ENCODE measurements at regions not wholly inside any gene's neighbourhood (a gene's known extent, or its start where the extent isn't known, plus 50 kb on each side); places are given as distances from the start of the nearest gene placed in this dataset.

DNA sequence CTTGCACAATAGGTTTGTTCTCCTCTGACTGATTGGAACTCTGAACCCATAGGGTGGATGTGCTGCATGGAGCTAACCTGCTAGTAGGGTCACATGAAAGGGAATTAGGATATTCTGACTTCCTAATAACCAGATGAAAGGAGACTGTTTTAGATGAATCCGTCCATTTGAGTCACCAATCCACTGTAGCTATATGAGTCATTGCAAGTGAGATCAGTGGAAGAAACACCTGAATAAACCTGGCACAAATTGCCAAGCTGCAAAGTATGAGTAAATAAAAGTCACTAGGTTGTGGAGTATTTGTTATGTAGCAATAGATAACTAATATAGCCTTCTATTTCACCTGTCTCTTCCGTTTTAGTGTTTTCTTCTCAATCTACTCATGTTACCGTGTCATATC lies 584.4 kb downstream of the PDCD6IP start:
- Mint-ChIP-seq H3K27ac (ENCODE audit: unreplicated experiment) (no peak overlapping the region), H3K9me3 (no peaks in the 10 kb centered on the region), H3K36me3 (ENCODE audit: low read depth) (no peaks in the 10 kb centered on the region), H3K4me1 (peaks cover 3% of the 10 kb centered on the region), H3K27me3 (ENCODE audit: low read depth) (no peaks in the 10 kb centered on the region), H3K4me3 (no peak overlapping the region)
- TF ChIP-seq, protein P1, sequence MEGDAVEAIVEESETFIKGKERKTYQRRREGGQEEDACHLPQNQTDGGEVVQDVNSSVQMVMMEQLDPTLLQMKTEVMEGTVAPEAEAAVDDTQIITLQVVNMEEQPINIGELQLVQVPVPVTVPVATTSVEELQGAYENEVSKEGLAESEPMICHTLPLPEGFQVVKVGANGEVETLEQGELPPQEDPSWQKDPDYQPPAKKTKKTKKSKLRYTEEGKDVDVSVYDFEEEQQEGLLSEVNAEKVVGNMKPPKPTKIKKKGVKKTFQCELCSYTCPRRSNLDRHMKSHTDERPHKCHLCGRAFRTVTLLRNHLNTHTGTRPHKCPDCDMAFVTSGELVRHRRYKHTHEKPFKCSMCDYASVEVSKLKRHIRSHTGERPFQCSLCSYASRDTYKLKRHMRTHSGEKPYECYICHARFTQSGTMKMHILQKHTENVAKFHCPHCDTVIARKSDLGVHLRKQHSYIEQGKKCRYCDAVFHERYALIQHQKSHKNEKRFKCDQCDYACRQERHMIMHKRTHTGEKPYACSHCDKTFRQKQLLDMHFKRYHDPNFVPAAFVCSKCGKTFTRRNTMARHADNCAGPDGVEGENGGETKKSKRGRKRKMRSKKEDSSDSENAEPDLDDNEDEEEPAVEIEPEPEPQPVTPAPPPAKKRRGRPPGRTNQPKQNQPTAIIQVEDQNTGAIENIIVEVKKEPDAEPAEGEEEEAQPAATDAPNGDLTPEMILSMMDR (conservative IDR thresholded peaks at IDR 0.05): no peak
- DNase-seq (ENCODE audit: low read depth, low spot score): no peak

DNA sequence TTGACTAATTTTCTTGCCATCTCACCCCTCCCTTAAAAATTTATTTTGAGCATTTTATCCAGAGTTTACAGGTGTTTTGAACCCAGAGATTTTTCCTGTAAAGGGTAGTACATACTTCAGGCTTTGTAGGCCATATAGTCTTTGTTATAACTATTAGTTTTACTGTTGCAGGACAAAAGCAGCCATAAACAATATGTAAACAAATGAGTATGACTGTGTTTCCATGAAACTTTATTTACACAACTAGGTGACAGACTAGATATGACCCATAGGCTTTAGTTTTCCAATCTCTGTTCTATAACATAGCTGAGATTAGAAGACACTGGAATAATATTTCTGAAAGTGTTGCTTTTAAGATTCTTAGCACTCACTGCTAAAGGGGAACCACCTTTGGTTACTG lies 587.9 kb downstream of the PDCD6IP start:
- Mint-ChIP-seq H3K27me3 (ENCODE audit: low read depth) (no peaks in the 10 kb centered on the region), H3K4me3 (no peak overlapping the region), H3K4me1 (peaks cover 3% of the 10 kb centered on the region), H3K27ac (ENCODE audit: unreplicated experiment) (no peak overlapping the region), H3K36me3 (ENCODE audit: low read depth) (no peaks in the 10 kb centered on the region), H3K9me3 (no peaks in the 10 kb centered on the region)
- DNase-seq (ENCODE audit: low read depth, low spot score): no peak
- TF ChIP-seq, protein P1 (conservative IDR thresholded peaks at IDR 0.05): no peak

DNA sequence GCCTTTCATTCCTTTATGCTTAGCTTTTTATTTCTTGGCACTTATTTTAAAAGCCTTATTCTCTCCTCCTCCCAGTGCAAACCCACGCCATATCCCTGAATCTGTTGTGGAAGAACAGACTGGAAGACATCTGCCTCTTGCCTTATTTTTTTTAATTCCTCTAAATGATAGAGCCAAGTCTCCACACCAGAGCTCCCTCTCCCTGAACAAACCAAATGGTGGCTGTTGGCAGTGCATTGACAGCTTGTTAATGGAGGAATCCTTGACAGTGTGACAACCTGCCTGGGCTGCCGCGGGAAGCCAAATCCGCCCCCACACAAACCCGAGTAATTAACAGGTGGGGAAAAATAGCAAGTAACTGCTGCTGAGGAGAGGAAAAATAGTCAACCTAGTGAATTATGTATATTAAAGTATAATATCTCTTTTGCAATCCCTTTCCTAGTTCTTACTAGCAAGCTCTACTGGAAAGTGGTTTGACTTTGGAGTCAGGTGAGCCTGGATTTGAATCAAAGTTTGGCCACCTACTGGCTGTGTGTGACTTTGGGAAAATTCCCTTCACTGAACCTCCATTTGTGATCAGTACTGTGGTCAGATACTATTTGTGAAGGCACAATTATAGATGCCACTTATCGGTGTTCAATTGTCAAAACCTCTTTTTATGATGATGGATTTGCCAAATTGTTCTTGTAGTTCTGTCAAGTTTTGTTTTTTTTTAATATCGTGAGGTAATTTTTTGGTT lies 589.6 kb downstream of the PDCD6IP start:
- H3K4me3 Mint-ChIP-seq: no peak overlapping the region
- DNase-seq (ENCODE audit: low read depth, low spot score): no peak
- H3K36me3 Mint-ChIP-seq (ENCODE audit: low read depth): no peaks in the 10 kb centered on the region
- TF ChIP-seq, protein P1 (conservative IDR thresholded peaks at IDR 0.05): peak; percentile 36
- peaks cover 4% of the 10 kb centered on the region for H3K9me3 Mint-ChIP-seq
- H3K4me1 Mint-ChIP-seq: peaks cover 3% of the 10 kb centered on the region
- no peak overlapping the region for H3K27ac Mint-ChIP-seq (ENCODE audit: unreplicated experiment)
- no peaks in the 10 kb centered on the region for H3K27me3 Mint-ChIP-seq (ENCODE audit: low read depth)

DNA sequence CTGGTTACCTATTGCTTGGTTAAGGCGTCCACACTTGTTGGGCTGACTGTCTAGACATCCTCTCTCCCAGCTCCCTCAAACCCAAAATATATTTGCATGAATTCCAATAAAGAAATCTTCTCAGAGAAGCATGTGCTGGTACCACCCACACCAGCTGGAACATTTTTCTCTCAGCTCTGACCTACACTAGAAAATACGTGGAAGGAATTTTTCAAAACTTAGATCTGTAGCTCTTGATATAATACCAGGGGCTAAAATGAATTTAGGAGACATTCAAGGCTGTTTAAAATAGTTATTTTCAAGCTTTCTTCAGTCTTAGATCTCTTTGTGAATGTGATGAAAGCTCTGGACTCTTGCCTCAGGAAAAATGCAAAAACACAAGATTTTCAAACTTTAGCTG lies 590.4 kb downstream of the PDCD6IP start:
- H3K4me1 Mint-ChIP-seq: peaks cover 3% of the 10 kb centered on the region

DNA sequence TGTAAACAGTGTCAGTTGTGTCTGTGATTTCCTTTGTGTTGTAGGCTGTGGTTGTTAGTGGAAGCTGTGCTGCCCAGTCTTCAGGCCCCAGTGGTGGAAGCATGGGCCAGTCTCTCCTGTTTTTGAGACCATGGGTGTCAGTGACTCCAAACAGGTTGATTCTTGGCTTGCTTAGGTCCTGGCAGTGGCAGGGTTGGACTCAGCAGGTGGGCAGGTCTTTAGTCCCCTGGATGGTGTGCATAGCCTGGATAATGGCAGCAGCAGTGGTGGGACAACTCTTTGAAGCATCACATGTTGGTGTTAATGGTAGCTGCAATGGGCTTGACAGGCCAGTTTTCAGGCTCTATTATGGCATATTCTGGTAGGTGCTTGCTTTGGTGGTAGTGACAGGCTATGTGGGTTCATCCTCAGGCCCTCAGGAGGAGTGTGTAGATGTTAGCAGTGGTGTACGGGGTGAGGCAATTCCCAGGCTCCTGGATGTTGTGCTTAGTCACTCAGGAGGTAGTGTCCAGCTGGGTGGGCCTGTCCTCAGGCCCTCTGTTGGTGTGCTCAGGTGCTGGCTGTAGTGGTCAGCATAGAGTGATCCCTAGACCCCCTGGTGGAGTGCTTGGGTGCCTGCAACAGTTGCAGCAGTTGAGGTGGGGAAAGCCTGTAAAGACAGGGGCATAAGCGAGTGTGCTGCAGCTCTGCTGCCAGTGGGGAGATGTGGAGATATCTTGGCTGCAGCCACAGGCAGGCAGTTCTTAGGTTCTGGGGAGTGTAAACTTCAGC lies 596.7 kb downstream of the PDCD6IP start:
- H3K4me3 Mint-ChIP-seq: no peak overlapping the region
- H3K9me3 Mint-ChIP-seq: peaks cover 8% of the 10 kb centered on the region
- H3K27ac Mint-ChIP-seq (ENCODE audit: unreplicated experiment): no peak overlapping the region
- DNase-seq (ENCODE audit: low read depth, low spot score): no peak
- no peaks in the 10 kb centered on the region for H3K27me3 Mint-ChIP-seq (ENCODE audit: low read depth)
- H3K4me1 Mint-ChIP-seq: peaks cover 4% of the 10 kb centered on the region
- no peaks in the 10 kb centered on the region for H3K36me3 Mint-ChIP-seq (ENCODE audit: low read depth)
- TF ChIP-seq, protein P1 (conservative IDR thresholded peaks at IDR 0.05): no peak

More for the DNA sequence above, 590.4 kb downstream of the PDCD6IP start:
- Mint-ChIP-seq H3K27ac (ENCODE audit: unreplicated experiment) (no peak overlapping the region), H3K36me3 (ENCODE audit: low read depth) (no peaks in the 10 kb centered on the region), H3K9me3 (peaks cover 4% of the 10 kb centered on the region), H3K27me3 (ENCODE audit: low read depth) (no peaks in the 10 kb centered on the region), H3K4me3 (no peak overlapping the region)
- TF ChIP-seq, protein P1 (conservative IDR thresholded peaks at IDR 0.05): no peak
- DNase-seq (ENCODE audit: low read depth, low spot score): no peak
